Iris pigment epithelial cell (primary cell): ENCODE measurements at regions not wholly inside any gene's neighbourhood (a gene's known extent, or its start where the extent isn't known, plus 50 kb on each side); places are given as distances from the start of the nearest gene placed in this dataset.

ENCODE experiments used
- DNase-seq: peaks from one replicate; pipeline ENCODE4 v3.0.0-alpha.2; 2011; ENCODE audit warnings: low read depth

- no peak for DNase-seq
Measured at GRCh38 chr11:112401036-112401769, 140.5 kb upstream of the PLET1 start.

- DNase-seq = no peak
Measured at GRCh38 chr11:112403432-112403831, 142.8 kb upstream of the PLET1 start.

GRCh38 chr11:112404112-112404511, 143.5 kb upstream of the PLET1 start:
- DNase-seq = no peak

- DNase-seq = no peak
Measured at GRCh38 chr11:112408517-112408916, 147.9 kb upstream of the PLET1 start.

- no peak for DNase-seq
Measured at GRCh38 chr11:112410325-112410724, 149.7 kb upstream of the PLET1 start.

- peak; percentile 61 for DNase-seq
Measured at GRCh38 chr11:112412383-112412782, 151.7 kb upstream of the PLET1 start.

- no peak for DNase-seq
Measured at GRCh38 chr11:112417339-112417738, 156.7 kb upstream of the PLET1 start.

GRCh38 chr11:112418438-112418837, 157.8 kb upstream of the PLET1 start:
- DNase-seq = no peak

- no peak for DNase-seq
Measured at GRCh38 chr11:112421879-112422278, 161.2 kb upstream of the PLET1 start.

GRCh38 chr11:112425121-112425520, 164.5 kb upstream of the PLET1 start:
- DNase-seq = no peak

- no peak for DNase-seq
Measured at GRCh38 chr11:112437096-112437495, 176.4 kb upstream of the PLET1 start.

GRCh38 chr11:112439614-112440013, 179.0 kb upstream of the PLET1 start:
- no peak for DNase-seq

- peak; percentile 3 for DNase-seq
Measured at GRCh38 chr11:112440518-112440917, 179.9 kb upstream of the PLET1 start.

GRCh38 chr11:112448168-112448567, 187.5 kb upstream of the PLET1 start:
- DNase-seq = no peak

- DNase-seq = no peak
Measured at GRCh38 chr11:112448806-112449205, 188.1 kb upstream of the PLET1 start.

GRCh38 chr11:112451250-112451649, 190.6 kb upstream of the PLET1 start:
- no peak for DNase-seq

- DNase-seq = peak; percentile 24
Measured at GRCh38 chr11:112453601-112454577, 193.2 kb upstream of the PLET1 start.

GRCh38 chr11:112454841-112455240, 194.2 kb upstream of the PLET1 start:
- DNase-seq = no peak

GRCh38 chr11:112455791-112456190, 195.1 kb upstream of the PLET1 start:
- peak; percentile 44 for DNase-seq

GRCh38 chr11:112457532-112457931, 196.9 kb upstream of the PLET1 start:
- no peak for DNase-seq

GRCh38 chr11:112459001-112459400, 198.3 kb upstream of the PLET1 start:
- DNase-seq = peak; percentile 21

GRCh38 chr11:112460141-112460540, 199.5 kb upstream of the PLET1 start:
- no peak for DNase-seq

- no peak for DNase-seq
Measured at GRCh38 chr11:112464949-112465348, 204.3 kb upstream of the PLET1 start.
